ENCODE measurements at regions not wholly inside any gene's neighbourhood (a gene's known extent, or its start where the extent isn't known, plus 50 kb on each side); places are given as distances from the start of the nearest gene placed in this dataset.
"Not testable (repeated sequence)": the region's sequence is repeated elsewhere in the genome, so short reads cannot be mapped to it uniquely, and the experiment has no call there.

DNA sequence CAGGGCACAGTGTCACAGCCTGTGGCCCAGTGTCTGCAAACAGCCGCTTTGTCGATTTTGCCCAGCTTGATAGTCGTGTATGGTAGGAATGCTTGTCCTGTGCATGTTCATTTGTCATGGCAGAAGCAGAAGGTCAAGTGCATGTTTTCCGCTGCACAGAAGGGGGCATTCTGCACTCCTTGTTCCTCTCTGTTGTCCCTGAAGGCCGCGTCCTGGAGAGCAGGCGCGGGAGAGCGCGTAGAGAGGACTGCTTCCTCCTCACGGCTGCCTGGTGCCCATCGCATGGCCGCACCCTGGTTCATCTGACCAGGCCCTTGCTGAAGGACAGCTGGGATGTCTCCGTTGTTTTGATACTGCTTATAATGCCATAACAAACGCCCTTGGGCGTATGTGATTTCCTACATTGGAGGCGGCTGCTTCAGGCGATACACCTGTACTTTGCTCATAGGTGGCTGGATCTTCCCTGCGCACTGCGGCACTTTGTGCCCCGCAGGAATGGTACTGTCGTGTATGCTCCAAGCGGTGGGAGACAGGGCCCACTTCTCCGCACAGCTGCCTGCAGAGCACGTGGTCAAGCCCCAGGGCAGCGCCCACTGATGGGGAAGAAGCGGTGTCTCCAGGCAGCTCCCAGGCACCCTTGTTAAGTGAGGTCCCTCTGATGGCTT, 63.5 kb upstream of the LRPAP1 start:
- TF ChIP-seq, protein P1, sequence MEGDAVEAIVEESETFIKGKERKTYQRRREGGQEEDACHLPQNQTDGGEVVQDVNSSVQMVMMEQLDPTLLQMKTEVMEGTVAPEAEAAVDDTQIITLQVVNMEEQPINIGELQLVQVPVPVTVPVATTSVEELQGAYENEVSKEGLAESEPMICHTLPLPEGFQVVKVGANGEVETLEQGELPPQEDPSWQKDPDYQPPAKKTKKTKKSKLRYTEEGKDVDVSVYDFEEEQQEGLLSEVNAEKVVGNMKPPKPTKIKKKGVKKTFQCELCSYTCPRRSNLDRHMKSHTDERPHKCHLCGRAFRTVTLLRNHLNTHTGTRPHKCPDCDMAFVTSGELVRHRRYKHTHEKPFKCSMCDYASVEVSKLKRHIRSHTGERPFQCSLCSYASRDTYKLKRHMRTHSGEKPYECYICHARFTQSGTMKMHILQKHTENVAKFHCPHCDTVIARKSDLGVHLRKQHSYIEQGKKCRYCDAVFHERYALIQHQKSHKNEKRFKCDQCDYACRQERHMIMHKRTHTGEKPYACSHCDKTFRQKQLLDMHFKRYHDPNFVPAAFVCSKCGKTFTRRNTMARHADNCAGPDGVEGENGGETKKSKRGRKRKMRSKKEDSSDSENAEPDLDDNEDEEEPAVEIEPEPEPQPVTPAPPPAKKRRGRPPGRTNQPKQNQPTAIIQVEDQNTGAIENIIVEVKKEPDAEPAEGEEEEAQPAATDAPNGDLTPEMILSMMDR (IDR thresholded peaks at IDR 0.05), result not testable (repeated sequence)
- TF ChIP-seq JUND (IDR thresholded peaks at IDR 0.05); SMC3 (IDR thresholded peaks at IDR 0.05; ENCODE audit: low read depth, low read length); GABPA (IDR thresholded peaks at IDR 0.05; ENCODE audit: low read depth); POLR2AphosphoS5 (IDR thresholded peaks at IDR 0.05; ENCODE audit: low read depth, low read length); FOSL2 (IDR thresholded peaks at IDR 0.05; ENCODE audit: borderline replicate concordance, low read depth); RFX5 (IDR thresholded peaks at IDR 0.05; ENCODE audit: low read length); TEAD4 (IDR thresholded peaks at IDR 0.05; ENCODE audit: borderline replicate concordance, insufficient read depth); YY1 (IDR thresholded peaks at IDR 0.05; ENCODE audit: low read depth): not testable (repeated sequence)
- TF ChIP-seq, protein P2, sequence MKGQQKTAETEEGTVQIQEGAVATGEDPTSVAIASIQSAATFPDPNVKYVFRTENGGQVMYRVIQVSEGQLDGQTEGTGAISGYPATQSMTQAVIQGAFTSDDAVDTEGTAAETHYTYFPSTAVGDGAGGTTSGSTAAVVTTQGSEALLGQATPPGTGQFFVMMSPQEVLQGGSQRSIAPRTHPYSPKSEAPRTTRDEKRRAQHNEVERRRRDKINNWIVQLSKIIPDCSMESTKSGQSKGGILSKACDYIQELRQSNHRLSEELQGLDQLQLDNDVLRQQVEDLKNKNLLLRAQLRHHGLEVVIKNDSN (IDR thresholded peaks at IDR 0.05; ENCODE audit: borderline replicate concordance, low read depth), result not testable (repeated sequence)
- TF ChIP-seq, protein P3, sequence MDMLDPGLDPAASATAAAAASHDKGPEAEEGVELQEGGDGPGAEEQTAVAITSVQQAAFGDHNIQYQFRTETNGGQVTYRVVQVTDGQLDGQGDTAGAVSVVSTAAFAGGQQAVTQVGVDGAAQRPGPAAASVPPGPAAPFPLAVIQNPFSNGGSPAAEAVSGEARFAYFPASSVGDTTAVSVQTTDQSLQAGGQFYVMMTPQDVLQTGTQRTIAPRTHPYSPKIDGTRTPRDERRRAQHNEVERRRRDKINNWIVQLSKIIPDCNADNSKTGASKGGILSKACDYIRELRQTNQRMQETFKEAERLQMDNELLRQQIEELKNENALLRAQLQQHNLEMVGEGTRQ (IDR thresholded peaks at IDR 0.05; ENCODE audit: borderline replicate concordance, low read depth, low read length), result not testable (repeated sequence)
- TF ChIP-seq, protein P4, sequence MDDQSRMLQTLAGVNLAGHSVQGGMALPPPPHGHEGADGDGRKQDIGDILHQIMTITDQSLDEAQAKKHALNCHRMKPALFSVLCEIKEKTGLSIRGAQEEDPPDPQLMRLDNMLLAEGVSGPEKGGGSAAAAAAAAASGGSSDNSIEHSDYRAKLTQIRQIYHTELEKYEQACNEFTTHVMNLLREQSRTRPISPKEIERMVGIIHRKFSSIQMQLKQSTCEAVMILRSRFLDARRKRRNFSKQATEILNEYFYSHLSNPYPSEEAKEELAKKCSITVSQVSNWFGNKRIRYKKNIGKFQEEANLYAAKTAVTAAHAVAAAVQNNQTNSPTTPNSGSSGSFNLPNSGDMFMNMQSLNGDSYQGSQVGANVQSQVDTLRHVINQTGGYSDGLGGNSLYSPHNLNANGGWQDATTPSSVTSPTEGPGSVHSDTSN (IDR thresholded peaks at IDR 0.05), result not testable (repeated sequence)
